Neural cell (in vitro differentiated cells): ENCODE measurements at regions not wholly inside any gene's neighbourhood (a gene's known extent, or its start where the extent isn't known, plus 50 kb on each side); places are given as distances from the start of the nearest gene placed in this dataset.

ENCODE experiments used
- CTCF ChIP-seq: fragments of 450-650 bp; IDR thresholded peaks from 2 replicates; pipeline ENCODE4 v1.5.1; 2014; ENCODE audit warnings: antibody characterized with exemption, mild to moderate bottlenecking, moderate library complexity; ENCODE audit not compliant: poor library complexity, severe bottlenecking
- EP300 ChIP-seq: fragments of 450-650 bp; conservative IDR thresholded peaks from 2 replicates; pipeline ENCODE4 v1.6.1; 2014; ENCODE audit warnings: antibody characterized with exemption, mild to moderate bottlenecking, moderate library complexity; ENCODE audit not compliant: poor library complexity, severe bottlenecking
- POLR2AphosphoS5 ChIP-seq: IDR thresholded peaks from 2 replicates; pipeline ENCODE4 v1.6.1; 2012
- SMC3 ChIP-seq: fragments of 450-650 bp; conservative IDR thresholded peaks from 2 replicates; pipeline ENCODE4 v1.6.1; 2014; ENCODE audit warnings: antibody characterized with exemption, mild to moderate bottlenecking, moderate library complexity; ENCODE audit not compliant: poor library complexity
- TAF1 ChIP-seq: IDR thresholded peaks from 2 replicates; pipeline ENCODE4 v1.6.1; 2012; ENCODE audit warnings: low read depth
- TF ChIP-seq, protein P1 (sequence below): IDR thresholded peaks from 2 replicates; pipeline ENCODE4 v1.6.1; 2012; ENCODE audit warnings: borderline replicate concordance

GRCh38 chr6:170006071-170006899 is 254.9 kb downstream of the ERMARD start:
- no peak for TF ChIP-seq TAF1
- no peak for TF ChIP-seq POLR2AphosphoS5
- no peak for TF ChIP-seq CTCF
- no peak for TF ChIP-seq EP300
- TF ChIP-seq SMC3 = no peak
- TF ChIP-seq, protein P1, sequence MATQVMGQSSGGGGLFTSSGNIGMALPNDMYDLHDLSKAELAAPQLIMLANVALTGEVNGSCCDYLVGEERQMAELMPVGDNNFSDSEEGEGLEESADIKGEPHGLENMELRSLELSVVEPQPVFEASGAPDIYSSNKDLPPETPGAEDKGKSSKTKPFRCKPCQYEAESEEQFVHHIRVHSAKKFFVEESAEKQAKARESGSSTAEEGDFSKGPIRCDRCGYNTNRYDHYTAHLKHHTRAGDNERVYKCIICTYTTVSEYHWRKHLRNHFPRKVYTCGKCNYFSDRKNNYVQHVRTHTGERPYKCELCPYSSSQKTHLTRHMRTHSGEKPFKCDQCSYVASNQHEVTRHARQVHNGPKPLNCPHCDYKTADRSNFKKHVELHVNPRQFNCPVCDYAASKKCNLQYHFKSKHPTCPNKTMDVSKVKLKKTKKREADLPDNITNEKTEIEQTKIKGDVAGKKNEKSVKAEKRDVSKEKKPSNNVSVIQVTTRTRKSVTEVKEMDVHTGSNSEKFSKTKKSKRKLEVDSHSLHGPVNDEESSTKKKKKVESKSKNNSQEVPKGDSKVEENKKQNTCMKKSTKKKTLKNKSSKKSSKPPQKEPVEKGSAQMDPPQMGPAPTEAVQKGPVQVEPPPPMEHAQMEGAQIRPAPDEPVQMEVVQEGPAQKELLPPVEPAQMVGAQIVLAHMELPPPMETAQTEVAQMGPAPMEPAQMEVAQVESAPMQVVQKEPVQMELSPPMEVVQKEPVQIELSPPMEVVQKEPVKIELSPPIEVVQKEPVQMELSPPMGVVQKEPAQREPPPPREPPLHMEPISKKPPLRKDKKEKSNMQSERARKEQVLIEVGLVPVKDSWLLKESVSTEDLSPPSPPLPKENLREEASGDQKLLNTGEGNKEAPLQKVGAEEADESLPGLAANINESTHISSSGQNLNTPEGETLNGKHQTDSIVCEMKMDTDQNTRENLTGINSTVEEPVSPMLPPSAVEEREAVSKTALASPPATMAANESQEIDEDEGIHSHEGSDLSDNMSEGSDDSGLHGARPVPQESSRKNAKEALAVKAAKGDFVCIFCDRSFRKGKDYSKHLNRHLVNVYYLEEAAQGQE = no peak
